ENCODE measurements at regions not wholly inside any gene's neighbourhood (a gene's known extent, or its start where the extent isn't known, plus 50 kb on each side); places are given as distances from the start of the nearest gene placed in this dataset.

GRCh38 chr16:51691109-51691508 lies 540.0 kb upstream of the SALL1 start:
- TF ChIP-seq, protein P1, sequence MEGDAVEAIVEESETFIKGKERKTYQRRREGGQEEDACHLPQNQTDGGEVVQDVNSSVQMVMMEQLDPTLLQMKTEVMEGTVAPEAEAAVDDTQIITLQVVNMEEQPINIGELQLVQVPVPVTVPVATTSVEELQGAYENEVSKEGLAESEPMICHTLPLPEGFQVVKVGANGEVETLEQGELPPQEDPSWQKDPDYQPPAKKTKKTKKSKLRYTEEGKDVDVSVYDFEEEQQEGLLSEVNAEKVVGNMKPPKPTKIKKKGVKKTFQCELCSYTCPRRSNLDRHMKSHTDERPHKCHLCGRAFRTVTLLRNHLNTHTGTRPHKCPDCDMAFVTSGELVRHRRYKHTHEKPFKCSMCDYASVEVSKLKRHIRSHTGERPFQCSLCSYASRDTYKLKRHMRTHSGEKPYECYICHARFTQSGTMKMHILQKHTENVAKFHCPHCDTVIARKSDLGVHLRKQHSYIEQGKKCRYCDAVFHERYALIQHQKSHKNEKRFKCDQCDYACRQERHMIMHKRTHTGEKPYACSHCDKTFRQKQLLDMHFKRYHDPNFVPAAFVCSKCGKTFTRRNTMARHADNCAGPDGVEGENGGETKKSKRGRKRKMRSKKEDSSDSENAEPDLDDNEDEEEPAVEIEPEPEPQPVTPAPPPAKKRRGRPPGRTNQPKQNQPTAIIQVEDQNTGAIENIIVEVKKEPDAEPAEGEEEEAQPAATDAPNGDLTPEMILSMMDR (IDR thresholded peaks at IDR 0.05; ENCODE audit: extremely low read depth in 1 of 2, insufficient read depth in 1 of 2, low read depth in 1 of 2, low read length in 2 of 2): no peak
- TF ChIP-seq POLR2A (IDR thresholded peaks at IDR 0.05; ENCODE audit: low read depth, low read length): no peak
- TF ChIP-seq JUN (IDR thresholded peaks at IDR 0.05; ENCODE audit: borderline replicate concordance, insufficient read depth, insufficient read length, low read depth): no peak

Measured in endothelial cell of umbilical vein (primary cell).